Naive thymus-derived CD4-positive, alpha-beta T cell (primary cell): ENCODE measurements at regions not wholly inside any gene's neighbourhood (a gene's known extent, or its start where the extent isn't known, plus 50 kb on each side); places are given as distances from the start of the nearest gene placed in this dataset.

Experiments used
- ATAC-seq: fragments of 150-1000 bp; cut with Tn5 transposase; 2 replicates; pipeline ENCODE4 v1.10.0; 2021; ENCODE audit warnings: mild to moderate bottlenecking, moderate library complexity
- CTCF ChIA-PET: fragments of 350-600 bp; sonication (Branson Sonifier 250); formaldehyde crosslinking; loops from one replicate; lab custom pipeline; 2021; ENCODE audit warnings: antibody characterized with exemption; lab: Charles Lee
- POLR2A ChIA-PET: fragments of 350-600 bp; sonication (Branson Sonifier 250); formaldehyde crosslinking; loops from one replicate; lab custom pipeline; 2021; ENCODE audit warnings: antibody characterized with exemption, inconsistent platforms; lab: Charles Lee
- DNase-seq, 9 donors: peaks; one replicate each; pipeline versions ENCODE4 v3.0.0 to v3.0.0-alpha.2; 2020 to 2022; ENCODE audit warnings: mixed read lengths in 1 of 9
- H3K27ac ChIP-seq: one replicate; pipeline ENCODE4 v1.7.0; 2013; ENCODE audit warnings: mild to moderate bottlenecking, low read depth, low read length, moderate library complexity
- H3K27me3 ChIP-seq, 2 donors: one replicate each; pipeline ENCODE4 v1.7.0; 2013; ENCODE audit warnings: low read length in 2 of 2, mild to moderate bottlenecking in 2 of 2, moderate library complexity in 2 of 2; ENCODE audit not compliant: control insufficient read depth in 2 of 2, insufficient read depth in 2 of 2
- H3K36me3 ChIP-seq, 3 experiments: 1 replicate in 2 of 3; 2 replicates in 1 of 3; pipeline ENCODE4 v1.7.0; 2013; ENCODE audit warnings: low read length in 3 of 3, mild to moderate bottlenecking in 3 of 3, moderate library complexity in 1 of 3; ENCODE audit not compliant: insufficient read depth in 3 of 3, control insufficient read depth in 2 of 3
- H3K4me1 ChIP-seq, 2 donors: one replicate each; pipeline ENCODE4 v1.7.0; 2013; ENCODE audit warnings: low read length in 2 of 2, mild to moderate bottlenecking in 2 of 2, moderate library complexity in 1 of 2; ENCODE audit not compliant: control insufficient read depth in 2 of 2, insufficient read depth in 2 of 2
- H3K4me3 ChIP-seq: 2 replicates; pipeline ENCODE4 v1.7.0; 2013; ENCODE audit warnings: mild to moderate bottlenecking, low read length
- H3K9me3 ChIP-seq, 3 experiments: 1 replicate in 2 of 3; 2 replicates in 1 of 3; pipeline ENCODE4 v1.7.0; 2013; ENCODE audit warnings: low read length in 3 of 3; ENCODE audit not compliant: control insufficient read depth in 2 of 3
- H3K27ac Mint-ChIP-seq, 9 donors: one replicate each; pipeline ENCODE4 v1.8.0; 2020 to 2022; ENCODE audit warnings: mixed read lengths in 9 of 9, mild to moderate bottlenecking in 8 of 9, moderate library complexity in 5 of 9, inconsistent platforms in 2 of 9
- H3K27me3 Mint-ChIP-seq, 5 donors: one replicate each; pipeline ENCODE4 v1.8.0; 2021 to 2022; ENCODE audit warnings: mixed read lengths in 5 of 5, mild to moderate bottlenecking in 1 of 5
- H3K36me3 Mint-ChIP-seq, 5 donors: one replicate each; pipeline ENCODE4 v1.8.0; 2020 to 2022; ENCODE audit warnings: mixed read lengths in 5 of 5, mild to moderate bottlenecking in 3 of 5, inconsistent platforms in 1 of 5
- H3K4me1 Mint-ChIP-seq, 7 donors: one replicate each; pipeline ENCODE4 v1.8.0; 2020 to 2022; ENCODE audit warnings: mixed read lengths in 7 of 7, mild to moderate bottlenecking in 3 of 7, inconsistent platforms in 1 of 7
- H3K4me3 Mint-ChIP-seq, 10 donors: one replicate each; pipeline ENCODE4 v1.8.0; 2020 to 2022; ENCODE audit warnings: mild to moderate bottlenecking in 10 of 10, mixed read lengths in 10 of 10, moderate library complexity in 6 of 10, inconsistent platforms in 2 of 10
- H3K9me3 Mint-ChIP-seq, 11 donors: one replicate each; pipeline ENCODE4 v1.8.0; 2020 to 2022; ENCODE audit warnings: mixed read lengths in 11 of 11, mild to moderate bottlenecking in 4 of 11, inconsistent platforms in 1 of 11, moderate library complexity in 1 of 11
- intact Hi-C, 2 donors: fragments of 100-400 bp; cut with micrococcal nuclease; formaldehyde crosslinking; loops; one replicate each; pipeline ENCODE4 v1.15.1; 2023

- H3K4me3 Mint-ChIP-seq = no peak overlapping the region
- H3K27me3 Mint-ChIP-seq = peaks cover 14 to 69% (median 29%) of the 10 kb centered on the region in 5 donors
- Histone ChIP-seq H3K4me1 (no peaks in the 10 kb centered on the region), H3K27ac (no peak overlapping the region), H3K27me3 (no peaks in the 10 kb centered on the region), H3K36me3 (no peaks in the 10 kb centered on the region), H3K9me3 (no peaks in the 10 kb centered on the region), H3K4me3 (no peak overlapping the region)
- peaks cover 0 to 6% (median 0%) of the 10 kb centered on the region in 7 donors for H3K4me1 Mint-ChIP-seq
- POLR2A ChIA-PET = no interaction called here
- intact Hi-C loops = no loop called here
- no peak for DNase-seq
- no peaks in the 10 kb centered on the region for H3K9me3 Mint-ChIP-seq
- ATAC-seq = no peak
- H3K36me3 Mint-ChIP-seq = no peaks in the 10 kb centered on the region
- CTCF ChIA-PET = no interaction called here
- H3K27ac Mint-ChIP-seq = no peak overlapping the region
Observed at GRCh38 chr5:73395256-73395655, 53.3 kb downstream of the FOXD1 start.

GRCh38 chr5:73394610-73395009 is 54.0 kb downstream of the FOXD1 start:
- Mint-ChIP-seq H3K27me3 (peaks cover 14 to 69% (median 23%) of the 10 kb centered on the region in 5 donors), H3K27ac (no peak overlapping the region), H3K36me3 (no peaks in the 10 kb centered on the region), H3K4me1 (peaks cover 0 to 6% (median 0%) of the 10 kb centered on the region in 7 donors), H3K4me3 (no peak overlapping the region), H3K9me3 (no peaks in the 10 kb centered on the region)
- H3K27me3 ChIP-seq = no peaks in the 10 kb centered on the region
- H3K9me3 ChIP-seq = no peaks in the 10 kb centered on the region
- POLR2A ChIA-PET = no interaction called here
- H3K4me3 ChIP-seq = no peak overlapping the region
- ATAC-seq = no peak
- H3K27ac ChIP-seq = no peak overlapping the region
- intact Hi-C loops = no loop called here
- DNase-seq = no peak
- no peaks in the 10 kb centered on the region for H3K36me3 ChIP-seq
- no peaks in the 10 kb centered on the region for H3K4me1 ChIP-seq
- CTCF ChIA-PET = no interaction called here

- H3K4me1 Mint-ChIP-seq = peaks cover 0 to 8% (median 0%) of the 10 kb centered on the region in 7 donors
- POLR2A ChIA-PET = no interaction called here
- Histone ChIP-seq H3K36me3 (no peaks in the 10 kb centered on the region), H3K4me3 (no peak overlapping the region), H3K4me1 (peaks cover 0 to under 1% of the 10 kb centered on the region in 2 donors), H3K27me3 (no peaks in the 10 kb centered on the region), H3K9me3 (no peaks in the 10 kb centered on the region), H3K27ac (no peak overlapping the region)
- no peaks in the 10 kb centered on the region for H3K36me3 Mint-ChIP-seq
- H3K4me3 Mint-ChIP-seq = no peak overlapping the region
- H3K27ac Mint-ChIP-seq = no peak overlapping the region
- intact Hi-C loops = no loop called here
- peaks cover 14 to 73% (median 23%) of the 10 kb centered on the region in 5 donors for H3K27me3 Mint-ChIP-seq
- ATAC-seq = no peak
- no peaks in the 10 kb centered on the region for H3K9me3 Mint-ChIP-seq
- CTCF ChIA-PET = no interaction called here
- DNase-seq = no peak
Observed at GRCh38 chr5:73393611-73394489, 54.7 kb downstream of the FOXD1 start.

GRCh38 chr5:73392775-73393174 is 55.8 kb downstream of the FOXD1 start:
- H3K27ac Mint-ChIP-seq = no peak overlapping the region
- no peak for DNase-seq
- no peak overlapping the region for H3K27ac ChIP-seq
- peaks cover 10 to 73% (median 26%) of the 10 kb centered on the region in 5 donors for H3K27me3 Mint-ChIP-seq
- ChIA-PET CTCF (no interaction called here), POLR2A (no interaction called here)
- H3K36me3 ChIP-seq = no peaks in the 10 kb centered on the region
- ATAC-seq = no peak
- no peak overlapping the region for H3K4me3 Mint-ChIP-seq
- peaks cover 6 to 18% (median 7%) of the 10 kb centered on the region in 7 donors for H3K4me1 Mint-ChIP-seq
- no peak overlapping the region for H3K4me3 ChIP-seq
- intact Hi-C loops = no loop called here
- peaks cover 7 to 10% of the 10 kb centered on the region in 2 donors for H3K4me1 ChIP-seq
- no peaks in the 10 kb centered on the region for H3K27me3 ChIP-seq
- H3K36me3 Mint-ChIP-seq = no peaks in the 10 kb centered on the region
- H3K9me3 ChIP-seq = no peaks in the 10 kb centered on the region
- H3K9me3 Mint-ChIP-seq = no peaks in the 10 kb centered on the region

GRCh38 chr5:73391441-73391881 is 57.1 kb downstream of the FOXD1 start:
- Mint-ChIP-seq H3K4me3 (no peak overlapping the region), H3K9me3 (peaks cover 0 to 2% (median 0%) of the 10 kb centered on the region in 11 donors), H3K4me1 (peaks cover 15 to 30% (median 19%) of the 10 kb centered on the region in 7 donors), H3K27ac (no peak overlapping the region), H3K36me3 (peaks cover 0 to 4% (median 0%) of the 10 kb centered on the region in 5 donors), H3K27me3 (peaks cover 7 to 61% (median 21%) of the 10 kb centered on the region in 5 donors)
- Histone ChIP-seq H3K4me3 (no peak overlapping the region), H3K4me1 (peaks cover 20 to 23% of the 10 kb centered on the region in 2 donors), H3K36me3 (no peaks in the 10 kb centered on the region), H3K27me3 (no peaks in the 10 kb centered on the region), H3K9me3 (no peaks in the 10 kb centered on the region), H3K27ac (no peak overlapping the region)
- DNase-seq (no peak), ATAC-seq (no peak)
- intact Hi-C loops = no loop called here
- POLR2A ChIA-PET = no interaction called here
- CTCF ChIA-PET = no interaction called here

- Mint-ChIP-seq H3K4me3 (no peak overlapping the region), H3K36me3 (peaks cover 0 to 8% (median 0%) of the 10 kb centered on the region in 5 donors), H3K27ac (no peak overlapping the region), H3K4me1 (peaks cover 16 to 31% (median 24%) of the 10 kb centered on the region in 7 donors), H3K9me3 (peaks cover 0 to 3% (median 0%) of the 10 kb centered on the region in 11 donors), H3K27me3 (peaks cover 7 to 59% (median 16%) of the 10 kb centered on the region in 5 donors)
- ChIA-PET CTCF (no interaction called here), POLR2A (no interaction called here)
- ATAC-seq (no peak), DNase-seq (no peak)
- Histone ChIP-seq H3K4me1 (peaks cover 20 to 28% of the 10 kb centered on the region in 2 donors), H3K27me3 (no peaks in the 10 kb centered on the region), H3K4me3 (no peak overlapping the region), H3K36me3 (no peaks in the 10 kb centered on the region), H3K9me3 (no peaks in the 10 kb centered on the region), H3K27ac (no peak overlapping the region)
- intact Hi-C loops = no loop called here
Observed at GRCh38 chr5:73390972-73391371, 57.6 kb downstream of the FOXD1 start.
